HCT116 (cell line): ENCODE measurements at regions not wholly inside any gene's neighbourhood (a gene's known extent, or its start where the extent isn't known, plus 50 kb on each side); places are given as distances from the start of the nearest gene placed in this dataset.

Experiments
- ATAC-seq: fragments of 200-7000 bp; cut with Tn5 transposase; 2 replicates; pipeline ENCODE4 v1.9.1; 2020; ENCODE audit warnings: mild to moderate bottlenecking, moderate library complexity
- BruUV-seq: library from RNA; stranded (reverse); fragments of 400-500 nt; replicated peaks from 2 replicates; lab custom pipeline; 2021; lab: Mats Ljungman, UMichigan
- CTCF ChIA-PET: fragments of 300-600 bp; sonication (Branson Sonifier 250); formaldehyde crosslinking; loops from one replicate; lab custom pipeline; 2021; ENCODE audit warnings: antibody characterized with exemption; lab: Charles Lee
- POLR2A ChIA-PET: fragments of 300-600, 350-600 bp; sonication (Branson Sonifier 250); formaldehyde crosslinking; loops from one replicate; lab custom pipeline; 2021; ENCODE audit warnings: antibody characterized with exemption; lab: Charles Lee
- RAD21 ChIA-PET, 2 experiments: fragments of 300-600 bp; sonication (Branson Sonifier 250); formaldehyde crosslinking; loops; one replicate each; lab custom pipeline; 2023; ENCODE audit warnings: low total read pairs in 2 of 2; ENCODE audit not compliant: uncharacterized antibody in 2 of 2, unreplicated experiment in 2 of 2, low non-redundant PET in 1 of 2; lab: Charles Lee
- DNase-seq: peaks from one replicate; pipeline ENCODE4 v3.0.0-alpha.2; 2010; ENCODE audit warnings: low read depth, low spot score
- H2AFZ ChIP-seq: fragments of 200-600 bp; shearing (Covaris generic), sonication (generic); 2 replicates; pipeline ENCODE4 v1.6.1; 2017; ENCODE audit warnings: low read depth, mixed run types, mixed read lengths, antibody characterized with exemption, low read length; ENCODE audit not compliant: poor library complexity, severe bottlenecking
- H3K27ac ChIP-seq: 2 replicates; pipeline ENCODE4 v1.5.1; 2012; ENCODE audit warnings: low read depth, low read length
- H3K27me3 ChIP-seq: fragments of 200-600 bp; sonication (generic); 2 replicates; pipeline ENCODE4 v1.6.1; 2016; ENCODE audit warnings: mixed run types, low read length, mixed read lengths; ENCODE audit not compliant: insufficient read depth
- H3K36me3 ChIP-seq, 2 experiments: fragments of 200-500 bp in 1 of 2; fragments of 200-600 bp in 1 of 2; sonication (Bioruptor generic) in 1 of 2; sonication (generic) in 1 of 2; 2 replicates each; pipeline versions ENCODE4 v1.5.1 to v1.6.1; 2014 to 2016; ENCODE audit warnings: low read length in 2 of 2, inconsistent platforms in 1 of 2, mixed read lengths in 1 of 2, mixed run types in 1 of 2; ENCODE audit not compliant: insufficient read depth in 2 of 2, control insufficient read depth in 1 of 2
- H3K4me1 ChIP-seq, 2 experiments: fragments of 200-600 bp in 1 of 2; sonication (generic) in 1 of 2; 2 replicates each; pipeline versions ENCODE4 v1.5.1 to v1.6.1; 2012 to 2017; ENCODE audit warnings: low read length in 2 of 2, inconsistent platforms in 1 of 2, mild to moderate bottlenecking in 1 of 2, mixed read lengths in 1 of 2, mixed run types in 1 of 2, moderate library complexity in 1 of 2; ENCODE audit not compliant: insufficient read depth in 2 of 2, control insufficient read depth in 1 of 2
- H3K4me2 ChIP-seq: fragments of 200-600 bp; sonication (generic); 2 replicates; pipeline ENCODE4 v1.6.1; 2017; ENCODE audit warnings: mixed run types, low read length, mixed read lengths
- H3K4me3 ChIP-seq, 2 experiments: fragments of 200-600 bp in 1 of 2; sonication (generic) in 1 of 2; replicated peaks in 1 of 2; 2 replicates each; pipeline ENCODE4 v1.5.1; 2011 to 2016; ENCODE audit warnings: low read length in 2 of 2, control low read depth in 1 of 2, low read depth in 1 of 2, mild to moderate bottlenecking in 1 of 2, mixed read lengths in 1 of 2, mixed run types in 1 of 2
- H3K79me2 ChIP-seq: fragments of 200-600 bp; sonication (generic); 2 replicates; pipeline ENCODE4 v1.6.1; 2017; ENCODE audit warnings: mild to moderate bottlenecking, mixed run types, low read length, moderate library complexity, mixed read lengths; ENCODE audit not compliant: insufficient read depth
- H3K9ac ChIP-seq: fragments of 200-600 bp; sonication (generic); 2 replicates; pipeline ENCODE4 v1.6.1; 2016; ENCODE audit warnings: low read length, mixed read lengths
- H3K9me2 ChIP-seq: fragments of 200-600 bp; sonication (generic), shearing (Covaris generic); 2 replicates; pipeline ENCODE4 v1.6.1; 2017; ENCODE audit warnings: mixed run types, mild to moderate bottlenecking, moderate library complexity; ENCODE audit not compliant: insufficient read depth
- H3K9me3 ChIP-seq, 2 experiments: fragments of 200-500 bp in 1 of 2; fragments of 200-600 bp in 1 of 2; sonication (Bioruptor generic) in 1 of 2; sonication (generic) in 1 of 2; 2 replicates each; pipeline ENCODE4 v1.6.1; 2014 to 2017; ENCODE audit warnings: low read length in 2 of 2, mixed read lengths in 2 of 2, inconsistent platforms in 1 of 2, low read depth in 1 of 2, mild to moderate bottlenecking in 1 of 2, mixed run types in 1 of 2, moderate library complexity in 1 of 2; ENCODE audit not compliant: control insufficient read depth in 1 of 2, insufficient read depth in 1 of 2
- H4K20me1 ChIP-seq: fragments of 200-600 bp; sonication (generic), shearing (Covaris generic); 2 replicates; pipeline ENCODE4 v1.6.1; 2017; ENCODE audit warnings: mixed run types, mild to moderate bottlenecking, moderate library complexity; ENCODE audit not compliant: insufficient read depth
- CBX3 ChIP-seq: IDR thresholded peaks from 2 replicates; pipeline ENCODE4 v1.6.1; 2012; ENCODE audit warnings: low read depth
- CEBPB ChIP-seq: IDR thresholded peaks from 2 replicates; pipeline ENCODE4 v1.6.1; 2012; ENCODE audit warnings: low read depth
- EZH2phosphoT487 ChIP-seq: fragments of 200-600 bp; IDR thresholded peaks from 2 replicates; pipeline ENCODE4 v1.6.1; 2018; ENCODE audit warnings: antibody characterized with exemption, borderline replicate concordance
- JUND ChIP-seq: IDR thresholded peaks from 2 replicates; pipeline ENCODE4 v1.6.1; 2012
- SP1 ChIP-seq: IDR thresholded peaks from 2 replicates; pipeline ENCODE4 v1.6.1; 2012; ENCODE audit warnings: low read depth
- TCF7L2 ChIP-seq: IDR thresholded peaks from 2 replicates; pipeline ENCODE4 v1.7.0; 2011; ENCODE audit warnings: borderline replicate concordance, inconsistent platforms; ENCODE audit not compliant: insufficient read depth, insufficient read length; ENCODE audit errors: extremely low read depth
- ZFX ChIP-seq: fragments of 450-650 bp; IDR thresholded peaks from 2 replicates; pipeline ENCODE4 v1.6.1; 2017
- intact Hi-C: fragments of 100-400 bp; cut with micrococcal nuclease; formaldehyde crosslinking; loops from 2 replicates; pipeline ENCODE4 v1.10.0; 2022
- TF ChIP-seq, protein P1 (sequence below): IDR thresholded peaks from 2 replicates; pipeline ENCODE4 v1.6.1; 2012; ENCODE audit warnings: low read depth
- TF ChIP-seq, protein P2 (sequence below), 3 experiments: fragments of 200-600 bp in 1 of 3; sonication (generic) in 1 of 3; IDR thresholded peaks in 2 of 3; conservative IDR thresholded peaks in 1 of 3; 2 replicates each; pipeline ENCODE4 v1.5.1; 2012 to 2017; ENCODE audit warnings: low read depth in 2 of 3, low read length in 2 of 3, antibody characterized with exemption in 1 of 3, borderline replicate concordance in 1 of 3, control low read depth in 1 of 3, mild to moderate bottlenecking in 1 of 3, mixed read lengths in 1 of 3, mixed run types in 1 of 3, moderate library complexity in 1 of 3; ENCODE audit not compliant: insufficient read depth in 1 of 3
- TF ChIP-seq, protein P3 (sequence below): IDR thresholded peaks from 2 replicates; pipeline ENCODE4 v1.6.1; 2012
- TF ChIP-seq, protein P4 (sequence below): IDR thresholded peaks from 2 replicates; pipeline ENCODE4 v1.6.1; 2012

DNA sequence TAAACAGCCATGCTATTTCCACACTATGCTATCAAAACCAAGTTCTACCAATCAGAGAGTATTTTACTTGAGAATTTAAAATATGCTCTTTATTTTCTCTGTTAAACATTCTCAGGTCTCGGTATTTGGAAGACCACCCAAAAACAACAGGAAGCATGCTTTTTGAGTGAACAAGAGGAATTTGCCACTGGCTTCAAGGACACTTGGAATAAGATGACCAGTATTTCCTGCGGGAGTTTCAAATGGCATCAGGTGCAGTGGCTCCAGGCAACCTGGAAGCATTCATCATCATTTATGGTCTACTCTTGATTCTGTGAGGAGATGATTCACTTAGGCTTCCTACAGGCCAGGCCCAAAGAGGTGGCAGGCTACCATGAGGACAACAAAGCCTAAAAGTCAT, 305.7 kb upstream of the ATP11B start:
- no TSS peak for BruUV-seq
- Histone ChIP-seq H3K4me2 (no peak overlapping the region), H3K27ac (no peak overlapping the region), H3K79me2 (no peaks in the 10 kb centered on the region), H3K4me1 (no peaks in the 10 kb centered on the region), H3K9ac (no peak overlapping the region), H2AFZ (no peak overlapping the region), H3K9me3 (no peaks in the 10 kb centered on the region), H3K36me3 (no peaks in the 10 kb centered on the region), H3K27me3 (no peaks in the 10 kb centered on the region), H4K20me1 (no peaks in the 10 kb centered on the region), H3K4me3 (no peak overlapping the region), H3K9me2 (no peaks in the 10 kb centered on the region)
- POLR2A ChIA-PET = no interaction called here
- TF ChIP-seq ZFX (no peak), TCF7L2 (no peak), JUND (no peak), SP1 (no peak), EZH2phosphoT487 (no peak), CEBPB (no peak), CBX3 (no peak)
- TF ChIP-seq, protein P1, sequence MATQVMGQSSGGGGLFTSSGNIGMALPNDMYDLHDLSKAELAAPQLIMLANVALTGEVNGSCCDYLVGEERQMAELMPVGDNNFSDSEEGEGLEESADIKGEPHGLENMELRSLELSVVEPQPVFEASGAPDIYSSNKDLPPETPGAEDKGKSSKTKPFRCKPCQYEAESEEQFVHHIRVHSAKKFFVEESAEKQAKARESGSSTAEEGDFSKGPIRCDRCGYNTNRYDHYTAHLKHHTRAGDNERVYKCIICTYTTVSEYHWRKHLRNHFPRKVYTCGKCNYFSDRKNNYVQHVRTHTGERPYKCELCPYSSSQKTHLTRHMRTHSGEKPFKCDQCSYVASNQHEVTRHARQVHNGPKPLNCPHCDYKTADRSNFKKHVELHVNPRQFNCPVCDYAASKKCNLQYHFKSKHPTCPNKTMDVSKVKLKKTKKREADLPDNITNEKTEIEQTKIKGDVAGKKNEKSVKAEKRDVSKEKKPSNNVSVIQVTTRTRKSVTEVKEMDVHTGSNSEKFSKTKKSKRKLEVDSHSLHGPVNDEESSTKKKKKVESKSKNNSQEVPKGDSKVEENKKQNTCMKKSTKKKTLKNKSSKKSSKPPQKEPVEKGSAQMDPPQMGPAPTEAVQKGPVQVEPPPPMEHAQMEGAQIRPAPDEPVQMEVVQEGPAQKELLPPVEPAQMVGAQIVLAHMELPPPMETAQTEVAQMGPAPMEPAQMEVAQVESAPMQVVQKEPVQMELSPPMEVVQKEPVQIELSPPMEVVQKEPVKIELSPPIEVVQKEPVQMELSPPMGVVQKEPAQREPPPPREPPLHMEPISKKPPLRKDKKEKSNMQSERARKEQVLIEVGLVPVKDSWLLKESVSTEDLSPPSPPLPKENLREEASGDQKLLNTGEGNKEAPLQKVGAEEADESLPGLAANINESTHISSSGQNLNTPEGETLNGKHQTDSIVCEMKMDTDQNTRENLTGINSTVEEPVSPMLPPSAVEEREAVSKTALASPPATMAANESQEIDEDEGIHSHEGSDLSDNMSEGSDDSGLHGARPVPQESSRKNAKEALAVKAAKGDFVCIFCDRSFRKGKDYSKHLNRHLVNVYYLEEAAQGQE = no peak
- TF ChIP-seq, protein P2, sequence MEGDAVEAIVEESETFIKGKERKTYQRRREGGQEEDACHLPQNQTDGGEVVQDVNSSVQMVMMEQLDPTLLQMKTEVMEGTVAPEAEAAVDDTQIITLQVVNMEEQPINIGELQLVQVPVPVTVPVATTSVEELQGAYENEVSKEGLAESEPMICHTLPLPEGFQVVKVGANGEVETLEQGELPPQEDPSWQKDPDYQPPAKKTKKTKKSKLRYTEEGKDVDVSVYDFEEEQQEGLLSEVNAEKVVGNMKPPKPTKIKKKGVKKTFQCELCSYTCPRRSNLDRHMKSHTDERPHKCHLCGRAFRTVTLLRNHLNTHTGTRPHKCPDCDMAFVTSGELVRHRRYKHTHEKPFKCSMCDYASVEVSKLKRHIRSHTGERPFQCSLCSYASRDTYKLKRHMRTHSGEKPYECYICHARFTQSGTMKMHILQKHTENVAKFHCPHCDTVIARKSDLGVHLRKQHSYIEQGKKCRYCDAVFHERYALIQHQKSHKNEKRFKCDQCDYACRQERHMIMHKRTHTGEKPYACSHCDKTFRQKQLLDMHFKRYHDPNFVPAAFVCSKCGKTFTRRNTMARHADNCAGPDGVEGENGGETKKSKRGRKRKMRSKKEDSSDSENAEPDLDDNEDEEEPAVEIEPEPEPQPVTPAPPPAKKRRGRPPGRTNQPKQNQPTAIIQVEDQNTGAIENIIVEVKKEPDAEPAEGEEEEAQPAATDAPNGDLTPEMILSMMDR (IDR thresholded peaks at IDR 0.05 in 2 of 3, conservative IDR thresholded peaks at IDR 0.05 in 1 of 3; ENCODE audit: borderline replicate concordance in 1 of 3, insufficient read depth in 1 of 3, low read depth in 2 of 3, low read length in 2 of 3) = no peak
- TF ChIP-seq, protein P3, sequence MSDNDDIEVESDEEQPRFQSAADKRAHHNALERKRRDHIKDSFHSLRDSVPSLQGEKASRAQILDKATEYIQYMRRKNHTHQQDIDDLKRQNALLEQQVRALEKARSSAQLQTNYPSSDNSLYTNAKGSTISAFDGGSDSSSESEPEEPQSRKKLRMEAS = no peak
- TF ChIP-seq, protein P4, sequence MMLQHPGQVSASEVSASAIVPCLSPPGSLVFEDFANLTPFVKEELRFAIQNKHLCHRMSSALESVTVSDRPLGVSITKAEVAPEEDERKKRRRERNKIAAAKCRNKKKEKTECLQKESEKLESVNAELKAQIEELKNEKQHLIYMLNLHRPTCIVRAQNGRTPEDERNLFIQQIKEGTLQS = no peak
- intact Hi-C loops = no loop called here
- RAD21 ChIA-PET = no interaction called here
- CTCF ChIA-PET = no interaction called here
- DNase-seq (no peak), ATAC-seq (no peak)
